HG03097 (cell line): ENCODE measurements at regions not wholly inside any gene's neighbourhood (a gene's known extent, or its start where the extent isn't known, plus 50 kb on each side); places are given as distances from the start of the nearest gene placed in this dataset.

ENCODE experiments used
- ATAC-seq: cut with Tn5 transposase; IDR thresholded peaks from one replicate; pipeline ENCODE4 v1.9.1; 2021; ENCODE audit not compliant: unreplicated experiment, low FRiP score

- ATAC-seq = no peak
Observed at GRCh38 chr21:39033878-39034589, 149.2 kb downstream of the PSMG1 start.

- ATAC-seq = no peak
Observed at GRCh38 chr21:39029900-39030884, 153.1 kb downstream of the PSMG1 start.

DNA sequence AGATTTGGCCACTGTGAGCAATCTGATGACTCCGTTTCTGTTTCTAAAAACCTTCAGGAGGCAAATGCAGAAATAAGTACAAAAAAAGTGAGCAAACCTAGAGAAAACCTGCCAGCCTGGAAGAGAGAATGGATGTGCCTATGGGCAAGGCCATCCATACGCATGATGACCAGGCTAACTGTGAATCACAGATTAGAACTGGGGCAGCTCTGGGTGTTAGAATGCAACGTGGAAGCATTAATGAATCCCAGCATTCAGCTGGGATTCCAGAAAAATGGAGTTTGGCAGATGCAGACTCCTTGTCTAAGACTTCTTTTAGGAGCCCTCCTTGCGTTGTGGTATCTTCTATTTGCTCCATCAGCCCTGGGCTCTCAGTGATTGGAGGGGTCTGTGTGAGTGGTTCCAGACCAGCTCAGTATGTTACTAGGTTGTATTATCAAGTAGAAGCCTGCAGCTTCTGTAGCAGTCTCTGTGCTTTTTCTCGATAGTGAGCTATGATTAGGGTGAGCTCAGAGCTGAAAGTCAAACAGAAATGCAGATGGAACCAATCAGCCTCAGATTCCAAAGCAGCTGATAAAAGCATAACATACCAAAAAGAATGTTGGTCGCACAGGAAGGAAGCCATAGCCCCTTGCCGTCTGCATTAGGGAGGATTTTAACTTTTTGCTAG lies 154.0 kb downstream of the PSMG1 start:
- ATAC-seq = no peak

- ATAC-seq = no peak
Observed at GRCh38 chr21:39025198-39025597, 158.1 kb downstream of the PSMG1 start.

DNA sequence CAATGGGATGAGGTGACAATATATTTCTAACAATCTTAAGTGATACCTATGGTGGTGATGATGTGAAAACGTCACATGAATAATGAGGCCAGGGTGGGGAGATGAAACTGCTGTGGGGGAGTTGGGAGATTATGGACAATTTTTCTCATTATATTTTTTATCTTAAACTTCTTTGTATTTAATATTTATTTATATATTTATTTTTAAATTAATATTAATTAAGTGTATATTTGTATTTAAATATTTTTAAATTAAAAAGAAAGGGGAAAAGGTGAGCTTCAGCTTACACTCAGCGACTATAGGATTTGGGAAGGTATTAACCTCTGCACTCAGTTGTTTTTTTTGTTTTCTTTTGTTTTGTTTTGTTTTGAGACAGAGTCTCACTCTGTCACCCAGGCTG lies 158.7 kb downstream of the PSMG1 start:
- no peak for ATAC-seq

GRCh38 chr21:39022863-39023693 lies 160.2 kb downstream of the PSMG1 start:
- ATAC-seq = no peak

- ATAC-seq = no peak
Observed at GRCh38 chr21:39022466-39022862, 160.8 kb downstream of the PSMG1 start.

- no peak for ATAC-seq
Observed at GRCh38 chr21:39022035-39022434, 161.2 kb downstream of the PSMG1 start.

DNA sequence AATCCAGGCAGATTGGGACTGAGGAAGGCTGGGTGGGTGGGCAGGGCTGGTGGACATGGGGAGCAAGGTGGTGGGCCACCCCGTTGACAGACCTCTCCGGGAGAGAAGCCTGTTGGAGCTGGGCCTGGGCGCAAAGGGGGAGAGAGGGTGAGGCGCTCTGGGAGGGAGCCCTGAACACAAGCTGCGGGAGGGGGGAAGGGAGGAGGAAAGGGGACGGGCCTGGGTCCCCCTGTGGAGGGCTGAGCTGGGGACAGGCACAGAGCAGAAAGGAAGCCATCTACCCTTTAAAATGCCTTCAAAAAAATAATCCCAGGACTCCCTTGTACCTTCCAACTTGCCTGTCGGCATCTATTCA lies 161.8 kb downstream of the PSMG1 start:
- no peak for ATAC-seq

DNA sequence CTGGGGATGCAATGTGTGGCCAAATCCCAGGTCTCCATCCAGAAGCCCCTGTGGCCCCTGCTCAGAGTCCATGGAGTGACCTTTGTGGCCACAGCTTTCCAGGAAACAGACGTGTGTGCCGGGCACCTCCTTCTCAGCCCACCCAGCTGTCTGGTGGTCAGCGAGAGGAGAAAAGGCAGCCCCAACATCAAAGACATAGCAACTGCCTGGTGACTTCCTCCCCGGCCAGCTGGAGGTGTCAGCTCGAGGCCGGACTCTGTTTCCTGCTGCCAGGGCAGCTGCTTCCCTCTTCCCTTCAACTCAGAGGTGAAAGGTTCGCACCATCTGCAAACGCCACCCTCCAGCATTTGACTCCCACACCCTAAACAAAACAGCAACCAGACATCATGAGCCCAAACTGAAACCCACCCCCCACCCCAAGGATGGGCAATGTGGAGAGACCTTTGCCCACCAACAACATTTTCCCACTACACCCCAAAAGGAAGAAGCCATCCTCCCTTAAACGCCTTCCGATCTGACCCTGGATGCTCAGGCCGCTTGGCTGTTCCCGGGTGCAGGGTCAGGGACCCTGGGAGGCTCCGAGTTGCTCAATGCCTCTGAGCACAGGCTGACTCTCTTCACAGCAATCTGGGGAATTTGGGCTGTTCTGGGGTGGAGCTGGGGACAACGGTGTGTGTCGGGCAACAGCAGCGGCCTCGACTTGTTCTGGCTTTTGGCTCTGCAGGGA lies 162.3 kb downstream of the PSMG1 start:
- no peak for ATAC-seq

DNA sequence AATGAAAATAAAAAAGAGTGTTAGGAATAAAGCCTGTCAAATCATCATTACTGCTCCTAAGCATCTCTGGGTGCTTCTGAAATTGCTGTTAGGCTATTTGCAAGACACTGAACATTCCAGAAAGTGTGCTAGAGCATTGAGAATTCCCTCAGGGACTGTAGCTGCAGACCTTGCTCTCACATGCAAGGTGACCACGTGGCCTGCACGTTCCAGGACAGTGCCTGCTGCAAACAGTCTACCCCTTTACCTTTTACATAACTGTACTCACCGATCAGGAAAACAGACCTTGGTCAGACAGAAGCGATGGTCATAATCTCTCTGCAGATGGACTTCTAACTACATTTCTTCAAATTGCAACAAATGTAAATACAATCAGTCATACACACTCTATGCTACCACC lies 164.5 kb downstream of the PSMG1 start:
- ATAC-seq = no peak

DNA sequence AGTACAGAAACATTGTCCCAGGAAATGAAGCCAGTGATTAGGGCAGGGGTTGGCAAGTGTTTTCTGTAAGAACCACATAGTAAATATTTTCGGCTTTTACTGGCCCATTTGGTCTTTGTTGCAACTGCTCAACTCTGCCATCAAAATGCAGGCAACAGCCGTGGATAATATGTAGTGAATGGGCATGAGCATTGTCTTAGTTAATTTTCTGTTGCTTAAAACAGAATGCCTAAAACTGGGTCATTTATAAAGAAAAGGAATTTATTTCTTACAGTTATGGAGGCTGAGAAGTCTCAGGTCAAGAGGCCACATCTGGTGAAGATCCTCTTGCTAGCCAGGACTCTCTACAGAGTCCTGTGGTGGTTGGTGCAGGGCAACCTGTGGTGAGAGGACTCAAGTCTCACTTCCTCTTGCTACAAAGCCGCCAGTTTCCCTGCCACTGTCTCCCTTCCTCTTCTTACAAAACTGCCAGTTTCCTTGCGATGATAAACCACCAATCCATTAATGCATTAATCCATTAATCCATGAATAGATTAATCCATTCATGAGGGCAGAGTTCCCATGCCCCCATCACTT lies 166.4 kb downstream of the PSMG1 start:
- ATAC-seq = peak; percentile 92

GRCh38 chr21:39014747-39015146 lies 168.5 kb downstream of the PSMG1 start:
- no peak for ATAC-seq

DNA sequence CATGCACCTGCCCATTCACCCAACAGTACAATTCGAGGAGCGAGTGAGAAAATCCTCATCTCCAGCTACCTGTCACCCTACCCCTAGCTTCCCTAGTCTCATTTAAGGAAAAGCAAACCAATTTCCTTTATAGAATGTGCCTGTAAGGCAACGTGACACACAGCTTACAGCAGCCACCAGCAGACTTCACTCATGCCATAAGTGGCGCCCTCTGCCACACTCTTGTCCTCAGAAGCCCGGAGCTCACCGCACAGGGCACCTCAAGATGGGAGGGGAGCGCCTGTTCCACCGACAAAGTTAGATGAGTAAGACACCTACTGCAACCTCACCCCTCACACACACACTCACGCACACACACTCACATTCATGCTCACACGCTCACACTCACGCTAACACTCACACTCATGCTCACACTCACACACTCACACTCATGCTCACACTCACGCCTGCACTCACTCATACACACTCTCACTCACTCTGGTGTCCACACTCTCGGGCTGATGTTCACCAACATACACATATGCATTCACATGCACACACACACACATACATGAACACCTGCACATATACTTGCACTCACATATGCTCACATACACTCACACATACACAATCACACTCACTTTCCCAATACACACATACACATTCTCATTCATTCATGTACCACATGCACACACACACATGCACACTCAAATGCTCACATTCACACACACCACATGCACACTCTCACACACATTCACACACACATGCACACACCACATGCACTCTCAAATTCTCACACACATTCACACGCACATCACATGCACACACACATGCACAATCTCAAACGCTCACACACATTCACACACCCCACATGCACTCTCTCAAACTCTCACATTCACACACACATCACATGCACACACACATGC lies 170.7 kb downstream of the PSMG1 start:
- no peak for ATAC-seq

- no peak for ATAC-seq
Observed at GRCh38 chr21:39011911-39012310, 171.3 kb downstream of the PSMG1 start.

- no peak for ATAC-seq
Observed at GRCh38 chr21:39010629-39011404, 172.4 kb downstream of the PSMG1 start.

DNA sequence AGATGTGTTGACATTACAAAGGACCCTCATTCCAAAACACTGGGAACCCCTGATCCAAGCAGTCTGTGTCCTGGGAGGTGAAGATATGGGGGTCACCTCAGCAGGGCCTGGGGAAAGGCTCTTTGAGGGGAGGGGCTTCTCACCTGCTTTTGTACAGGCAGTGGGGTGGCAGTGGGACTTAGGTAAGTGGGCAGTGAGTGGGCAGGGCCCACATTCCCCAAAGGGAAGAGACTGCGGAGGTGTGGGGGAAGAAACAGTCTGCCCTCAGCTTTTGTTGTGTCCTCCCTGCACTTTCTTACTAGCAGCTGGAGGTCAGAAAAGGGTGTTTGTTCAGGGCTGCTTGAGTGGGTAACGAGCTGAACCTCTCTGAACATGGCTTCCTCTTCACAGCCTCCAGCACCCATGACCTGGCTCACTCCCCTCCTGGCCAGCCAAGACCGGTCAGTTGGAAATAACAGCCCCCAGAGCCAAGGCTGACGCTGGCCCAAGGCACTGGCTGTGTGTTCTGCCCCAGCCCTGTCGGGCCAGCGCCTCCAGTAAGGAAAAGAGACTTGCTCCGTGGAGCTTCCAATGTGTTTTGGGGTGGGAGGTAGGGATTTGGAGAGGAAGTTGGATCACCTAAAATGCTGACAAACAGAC lies 173.5 kb downstream of the PSMG1 start:
- ATAC-seq = no peak
